IMR-90 (cell line): ENCODE measurements at regions not wholly inside any gene's neighbourhood (a gene's known extent, or its start where the extent isn't known, plus 50 kb on each side); places are given as distances from the start of the nearest gene placed in this dataset.

Source experiments
- POLR2A ChIP-seq: IDR thresholded peaks from 2 replicates; pipeline ENCODE4 v1.6.1; 2012; ENCODE audit warnings: mild to moderate bottlenecking, low read depth, low read length
- RAD21 ChIP-seq: IDR thresholded peaks from 2 replicates; pipeline ENCODE4 v1.6.1; 2012; ENCODE audit warnings: low read length, improper control_type of control experiment
- TF ChIP-seq, protein P1 (sequence below): conservative IDR thresholded peaks from 2 replicates; pipeline ENCODE4 v1.5.1; 2012; ENCODE audit warnings: mild to moderate bottlenecking, low read depth, low read length, improper control_type of control experiment

DNA sequence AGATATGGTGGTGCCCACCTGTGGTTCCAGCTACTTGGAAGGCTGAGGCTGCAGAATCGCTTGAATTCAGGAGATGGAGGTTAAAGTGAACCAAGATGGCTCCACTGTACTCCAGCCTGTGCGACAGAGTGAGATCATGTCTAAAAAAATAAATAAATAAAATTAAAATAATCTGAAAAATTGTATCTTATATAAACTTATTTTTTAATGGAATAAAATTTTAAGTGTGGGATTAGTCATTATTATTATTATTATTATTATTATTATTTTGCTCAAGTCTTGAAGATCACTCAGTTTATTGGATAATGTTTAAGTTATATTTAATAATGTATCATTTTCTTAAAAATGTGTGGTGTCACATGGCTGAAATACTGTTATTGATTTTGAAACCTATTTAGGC, 688.0 kb upstream of the COX7C start:
- no peak for TF ChIP-seq POLR2A
- TF ChIP-seq, protein P1, sequence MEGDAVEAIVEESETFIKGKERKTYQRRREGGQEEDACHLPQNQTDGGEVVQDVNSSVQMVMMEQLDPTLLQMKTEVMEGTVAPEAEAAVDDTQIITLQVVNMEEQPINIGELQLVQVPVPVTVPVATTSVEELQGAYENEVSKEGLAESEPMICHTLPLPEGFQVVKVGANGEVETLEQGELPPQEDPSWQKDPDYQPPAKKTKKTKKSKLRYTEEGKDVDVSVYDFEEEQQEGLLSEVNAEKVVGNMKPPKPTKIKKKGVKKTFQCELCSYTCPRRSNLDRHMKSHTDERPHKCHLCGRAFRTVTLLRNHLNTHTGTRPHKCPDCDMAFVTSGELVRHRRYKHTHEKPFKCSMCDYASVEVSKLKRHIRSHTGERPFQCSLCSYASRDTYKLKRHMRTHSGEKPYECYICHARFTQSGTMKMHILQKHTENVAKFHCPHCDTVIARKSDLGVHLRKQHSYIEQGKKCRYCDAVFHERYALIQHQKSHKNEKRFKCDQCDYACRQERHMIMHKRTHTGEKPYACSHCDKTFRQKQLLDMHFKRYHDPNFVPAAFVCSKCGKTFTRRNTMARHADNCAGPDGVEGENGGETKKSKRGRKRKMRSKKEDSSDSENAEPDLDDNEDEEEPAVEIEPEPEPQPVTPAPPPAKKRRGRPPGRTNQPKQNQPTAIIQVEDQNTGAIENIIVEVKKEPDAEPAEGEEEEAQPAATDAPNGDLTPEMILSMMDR = no peak
- no peak for TF ChIP-seq RAD21
